ENCODE measurements at regions not wholly inside any gene's neighbourhood (a gene's known extent, or its start where the extent isn't known, plus 50 kb on each side); places are given as distances from the start of the nearest gene placed in this dataset.

GRCh38 chr16:73546341-73546845 is 498.5 kb upstream of the ZFHX3 start:
- no peak overlapping the region for H2BK120ac ChIP-seq (replicated peaks; ENCODE audit: low read depth, low read length)
- no peak for DNase-seq (ENCODE audit: low read depth in 1 of 2, low spot score in 2 of 2)
- H3K56ac ChIP-seq (replicated peaks; ENCODE audit: insufficient read length, low read depth, low read length) = no peak overlapping the region
- H3K9me3 ChIP-seq (ENCODE audit: insufficient read depth in 2 of 2, low read depth in 1 of 2, low read length in 1 of 2) = no peaks in the 10 kb centered on the region
- peaks cover 3 to 16% (median 13%) of the 10 kb centered on the region in 4 experiments for H3K4me1 ChIP-seq (replicated peaks in 1 of 4; ENCODE audit: control insufficient read depth in 3 of 4, insufficient read depth in 4 of 4, low read length in 3 of 4)
- H2BK20ac ChIP-seq (ENCODE audit: low read length) = no peak overlapping the region
- H2BK15ac ChIP-seq (ENCODE audit: low read length) = no peak overlapping the region
- no peak overlapping the region for H3K27ac ChIP-seq (ENCODE audit: low read depth, low read length)
- H3K23ac ChIP-seq (ENCODE audit: insufficient read length) = no peak overlapping the region
- CTCF ChIA-PET (ENCODE audit: partially characterized antibody) = interaction anchor here (0.7 to 2.0 kb wide), 2 partner anchors 20 to 749 kb away, joined by 3 to 5 read pairs; no protein-coding TSS in a partner anchor
- no peak overlapping the region for H2AK5ac ChIP-seq (ENCODE audit: low read depth, low read length)
- no peak for FAIRE-seq
- TF ChIP-seq YY1 (IDR thresholded peaks at IDR 0.05; ENCODE audit: low read depth, low read length) (no peak), ATF2 (IDR thresholded peaks at IDR 0.05; ENCODE audit: low read length) (no peak), RBBP5 (IDR thresholded peaks at IDR 0.05; ENCODE audit: borderline replicate concordance, low read depth, low read length) (no peak), KDM1A (IDR thresholded peaks at IDR 0.05; ENCODE audit: borderline replicate concordance, low read length) (no peak), CTBP2 (IDR thresholded peaks at IDR 0.05; ENCODE audit: borderline replicate concordance, insufficient read depth, insufficient read length, low read length) (no peak), NANOG (IDR thresholded peaks at IDR 0.05; ENCODE audit: insufficient read depth, low read depth, low read length, poor library complexity, severe bottlenecking) (no peak), TEAD4 (IDR thresholded peaks at IDR 0.05; ENCODE audit: low read depth, low read length) (no peak), TAF7 (optimal IDR thresholded peaks at IDR 0.05; ENCODE audit: borderline replicate concordance, low read depth, low read length) (no peak), BRCA1 (IDR thresholded peaks at IDR 0.05; ENCODE audit: low read depth, low read length) (no peak), SP4 (IDR thresholded peaks at IDR 0.05; ENCODE audit: low read length) (no peak)
- H3K18ac ChIP-seq (ENCODE audit: extremely low read depth, low read length) = peak overlapping the region; percentile 13; the same call in 1 of the 2 replicates
- H2AFZ ChIP-seq (ENCODE audit: low read length) = no peak overlapping the region
- no peak overlapping the region for H2BK12ac ChIP-seq (ENCODE audit: low read depth, low read length)
- no peaks in the 10 kb centered on the region for H3K79me2 ChIP-seq (ENCODE audit: control insufficient read depth in 1 of 2, insufficient read depth in 2 of 2, low read length in 2 of 2)
- no peaks in the 10 kb centered on the region for H3K27me3 ChIP-seq (replicated peaks in 1 of 4; ENCODE audit: control insufficient read depth in 3 of 4, extremely low read depth in 1 of 4, insufficient read depth in 3 of 4, low read length in 3 of 4)
- no peak overlapping the region for H3K4ac ChIP-seq (replicated peaks; ENCODE audit: insufficient read length, low read depth, low read length)
- H2BK5ac ChIP-seq (ENCODE audit: low read depth, low read length) = no peak overlapping the region
- no peak overlapping the region for H4K91ac ChIP-seq (replicated peaks; ENCODE audit: insufficient read length, low read length)
- no peak overlapping the region for H4K8ac ChIP-seq (ENCODE audit: extremely low read depth, insufficient read depth, low read length)
- POLR2A ChIA-PET (ENCODE audit: partially characterized antibody) = no interaction called here
- no peak overlapping the region for H3K4me2 ChIP-seq (ENCODE audit: insufficient read depth in 1 of 2, low read depth in 2 of 2, low read length in 2 of 2)
- H3K14ac ChIP-seq (ENCODE audit: insufficient read length) = no peak overlapping the region
- 47% methylated on average over 10 of the region's 11 CpGs; no CpG with 5 or more reads in 1 of the 2 experiments for WGBS, 2 experiments (ENCODE audit: extremely low coverage in 1 of 2, insufficient coverage in 1 of 2, insufficient read length in 1 of 2, insufficient replicate concordance in 2 of 2, low coverage in 1 of 2, low lambda C conversion rate in 2 of 2, missing lambda C conversion rate in 1 of 2)
- H4K20me1 ChIP-seq (replicated peaks in 1 of 2; ENCODE audit: control insufficient read depth in 1 of 2, insufficient read depth in 2 of 2, low read length in 2 of 2) = no peaks in the 10 kb centered on the region
- no peak overlapping the region for H3K4me3 ChIP-seq (ENCODE audit: extremely low read depth in 1 of 4, insufficient read depth in 2 of 4, low read depth in 3 of 4, low read length in 4 of 4)
- no peaks in the 10 kb centered on the region for H3K79me1 ChIP-seq (ENCODE audit: low read depth, low read length)
- no peak overlapping the region for H4K5ac ChIP-seq (ENCODE audit: insufficient read length, low read depth, low read length)
- no peaks in the 10 kb centered on the region; the same call in 1 of the 2 replicates for H3K23me2 ChIP-seq (ENCODE audit: low read depth, low read length)
- no peaks in the 10 kb centered on the region for H3K36me3 ChIP-seq (ENCODE audit: control insufficient read depth in 2 of 4, insufficient read depth in 4 of 4, low read length in 3 of 4)
- H3K9ac ChIP-seq (replicated peaks in 1 of 4; ENCODE audit: extremely low read depth in 1 of 4, low read depth in 3 of 4, low read length in 3 of 4) = no peak overlapping the region

All from H1 (cell line).